GM10266 (cell line): ENCODE measurements at regions not wholly inside any gene's neighbourhood (a gene's known extent, or its start where the extent isn't known, plus 50 kb on each side); places are given as distances from the start of the nearest gene placed in this dataset.
"Not testable (repeated sequence)": the region's sequence is repeated elsewhere in the genome, so short reads cannot be mapped to it uniquely, and the experiment has no call there.

ENCODE experiments used
- DNase-seq: peaks from one replicate; pipeline ENCODE4 v3.0.0; 2012; ENCODE audit errors: extremely low spot score
- TF ChIP-seq, protein P1 (sequence below): IDR thresholded peaks from 2 replicates; pipeline ENCODE4 v1.5.1; 2012; ENCODE audit warnings: mild to moderate bottlenecking, low read depth; ENCODE audit not compliant: control insufficient read depth, insufficient read depth; ENCODE audit errors: missing control alignments

DNA sequence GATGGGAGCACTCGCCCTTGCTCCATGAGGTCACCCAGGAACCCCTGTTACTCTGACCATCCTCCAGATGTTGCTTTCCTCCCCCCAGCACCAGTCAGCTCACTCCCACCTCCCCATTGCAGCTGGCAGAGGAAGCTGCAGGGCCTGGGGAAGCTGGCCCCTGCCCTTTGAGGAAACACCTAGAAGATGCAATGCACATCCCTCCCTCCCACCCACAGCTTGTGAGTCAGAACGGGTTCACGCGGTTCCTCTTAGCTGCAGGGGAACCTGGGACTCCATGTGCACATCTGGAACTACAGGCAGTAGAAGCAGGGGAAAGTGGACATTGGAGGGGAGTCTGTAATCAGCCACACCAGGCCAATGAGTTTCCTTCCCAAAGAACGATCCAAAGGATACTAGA is 96.9 kb downstream of the KATNIP start:
- TF ChIP-seq, protein P1, sequence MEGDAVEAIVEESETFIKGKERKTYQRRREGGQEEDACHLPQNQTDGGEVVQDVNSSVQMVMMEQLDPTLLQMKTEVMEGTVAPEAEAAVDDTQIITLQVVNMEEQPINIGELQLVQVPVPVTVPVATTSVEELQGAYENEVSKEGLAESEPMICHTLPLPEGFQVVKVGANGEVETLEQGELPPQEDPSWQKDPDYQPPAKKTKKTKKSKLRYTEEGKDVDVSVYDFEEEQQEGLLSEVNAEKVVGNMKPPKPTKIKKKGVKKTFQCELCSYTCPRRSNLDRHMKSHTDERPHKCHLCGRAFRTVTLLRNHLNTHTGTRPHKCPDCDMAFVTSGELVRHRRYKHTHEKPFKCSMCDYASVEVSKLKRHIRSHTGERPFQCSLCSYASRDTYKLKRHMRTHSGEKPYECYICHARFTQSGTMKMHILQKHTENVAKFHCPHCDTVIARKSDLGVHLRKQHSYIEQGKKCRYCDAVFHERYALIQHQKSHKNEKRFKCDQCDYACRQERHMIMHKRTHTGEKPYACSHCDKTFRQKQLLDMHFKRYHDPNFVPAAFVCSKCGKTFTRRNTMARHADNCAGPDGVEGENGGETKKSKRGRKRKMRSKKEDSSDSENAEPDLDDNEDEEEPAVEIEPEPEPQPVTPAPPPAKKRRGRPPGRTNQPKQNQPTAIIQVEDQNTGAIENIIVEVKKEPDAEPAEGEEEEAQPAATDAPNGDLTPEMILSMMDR = no peak
- no peak for DNase-seq

DNA sequence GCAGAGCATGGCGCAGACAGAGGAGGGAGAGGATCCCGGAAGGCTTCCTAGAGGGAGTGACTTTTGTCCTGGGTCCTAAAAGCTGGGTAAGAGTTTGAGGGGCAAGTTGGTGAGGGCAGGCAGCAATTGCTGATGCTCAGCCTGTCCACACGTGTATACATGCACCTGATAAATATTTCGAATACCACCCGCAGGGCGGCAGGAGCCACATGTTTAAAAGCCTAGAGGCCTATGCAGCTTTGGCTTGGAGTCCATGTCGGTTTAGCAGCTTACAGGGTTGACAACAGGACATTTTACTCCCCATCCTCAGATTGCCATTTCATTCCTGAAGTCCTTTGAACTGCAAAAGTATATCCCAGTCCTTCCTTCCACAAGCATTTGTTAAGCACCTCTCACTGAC is 99.1 kb downstream of the KATNIP start:
- DNase-seq = no peak
- TF ChIP-seq, protein P1 = no peak

DNA sequence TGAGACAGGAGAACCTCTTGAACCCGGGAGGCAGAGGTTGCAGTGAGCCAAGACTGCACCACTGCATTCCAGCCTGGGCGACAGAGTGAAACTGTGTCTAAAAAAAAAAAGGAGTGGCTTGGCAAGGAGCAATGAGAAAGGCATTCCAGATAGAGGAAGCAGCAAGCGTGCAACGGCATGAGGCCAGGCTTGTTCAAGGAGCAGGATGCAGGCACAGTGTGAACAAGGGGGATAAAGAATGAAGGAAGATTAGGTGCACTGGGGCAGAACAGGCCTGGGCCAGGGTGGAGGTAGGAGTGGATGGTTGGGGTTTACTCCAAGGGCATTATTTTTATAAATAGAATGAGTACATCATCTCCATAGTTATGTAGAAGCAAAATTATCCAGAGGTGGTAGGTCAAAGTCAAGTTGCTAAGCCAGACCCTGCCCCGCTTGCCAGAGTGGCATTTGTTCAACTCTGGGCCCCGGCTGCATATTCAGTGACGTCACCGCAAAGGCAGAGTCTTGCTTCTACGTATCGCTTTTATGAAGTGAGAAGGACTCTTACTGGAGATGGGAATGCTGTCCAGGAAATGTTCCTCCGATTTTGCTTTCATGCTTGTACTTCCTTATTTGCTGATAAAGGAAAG is 100.2 kb downstream of the KATNIP start:
- DNase-seq = no peak
- TF ChIP-seq, protein P1 = no peak

DNA sequence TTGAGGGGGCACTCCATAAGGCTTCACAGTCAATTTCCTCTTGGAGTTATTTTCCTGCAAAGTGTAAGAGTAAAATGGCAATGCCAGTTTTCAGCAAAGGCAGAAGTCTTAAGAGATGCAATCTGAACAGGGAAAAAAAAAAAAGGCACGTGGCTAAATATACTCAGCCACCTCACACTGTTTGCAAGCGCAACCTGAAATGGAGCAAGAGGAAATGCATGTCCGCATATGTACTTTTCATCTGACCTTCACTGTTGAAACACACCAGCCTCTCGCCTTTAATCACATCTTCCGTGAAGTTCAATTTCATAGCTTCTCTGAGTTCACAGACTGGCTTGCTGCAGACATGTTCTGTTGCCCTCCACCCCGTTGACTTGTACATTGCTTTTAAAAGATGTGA is 101.4 kb downstream of the KATNIP start:
- DNase-seq = no peak
- TF ChIP-seq, protein P1 = no peak

DNA sequence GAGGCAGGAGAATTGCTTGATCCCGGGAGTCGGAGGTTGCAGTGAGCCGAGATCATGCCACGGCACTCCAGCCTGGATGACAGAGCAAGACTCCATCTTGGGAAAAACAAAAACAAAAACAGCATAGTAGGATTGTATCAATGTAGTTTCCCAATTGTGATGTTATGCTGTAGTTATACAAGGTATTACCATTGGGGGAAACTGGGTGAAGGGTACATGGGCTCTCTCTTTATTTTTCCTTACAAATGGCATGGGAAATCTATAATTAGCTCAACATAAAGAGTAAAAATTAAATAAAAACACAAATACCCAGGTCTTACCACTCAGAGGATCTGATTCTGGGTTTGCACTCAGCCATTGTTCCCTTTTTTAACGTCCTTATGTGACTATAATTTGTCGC is 107.9 kb downstream of the KATNIP start:
- DNase-seq = no peak
- TF ChIP-seq, protein P1 = no peak

DNA sequence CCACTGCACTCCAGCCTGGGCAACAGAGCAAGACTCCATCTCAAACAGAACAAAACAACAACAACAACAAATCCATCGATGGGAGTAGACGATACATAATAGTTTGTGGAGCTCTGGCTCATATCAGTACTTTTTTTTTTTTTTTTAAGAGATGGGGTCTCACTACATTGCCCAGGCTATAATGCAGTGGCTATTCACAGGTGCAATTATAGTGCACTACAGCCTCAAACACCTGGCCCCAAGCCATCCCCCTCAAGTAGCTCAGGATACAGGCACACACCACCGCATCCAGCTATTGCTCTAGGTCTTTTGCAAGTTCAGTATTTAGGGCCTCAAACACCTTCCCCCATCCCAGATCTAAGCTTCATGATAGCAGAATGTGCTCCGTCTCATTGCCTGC is 110.6 kb downstream of the KATNIP start:
- no peak for DNase-seq
- TF ChIP-seq, protein P1 = no peak

DNA sequence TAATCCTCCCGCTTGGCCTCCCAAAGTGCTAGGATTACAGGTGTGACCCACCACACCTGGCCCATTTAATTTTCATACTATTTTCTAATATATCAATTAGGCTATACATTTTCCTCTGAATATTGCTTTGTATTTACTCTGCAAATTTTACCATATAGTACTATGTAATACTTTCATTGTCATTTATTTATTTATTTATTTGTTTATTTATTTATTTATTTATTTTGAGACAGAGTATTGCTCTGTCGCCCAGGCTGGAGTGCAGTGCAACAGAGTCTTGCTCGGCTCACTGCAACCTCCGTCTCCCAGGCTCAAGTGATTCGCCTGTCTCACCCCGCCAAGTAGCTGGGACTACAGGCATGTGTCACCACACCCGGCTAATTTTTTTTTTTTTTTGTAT is 113.3 kb downstream of the KATNIP start:
- not testable (repeated sequence) for DNase-seq

DNA sequence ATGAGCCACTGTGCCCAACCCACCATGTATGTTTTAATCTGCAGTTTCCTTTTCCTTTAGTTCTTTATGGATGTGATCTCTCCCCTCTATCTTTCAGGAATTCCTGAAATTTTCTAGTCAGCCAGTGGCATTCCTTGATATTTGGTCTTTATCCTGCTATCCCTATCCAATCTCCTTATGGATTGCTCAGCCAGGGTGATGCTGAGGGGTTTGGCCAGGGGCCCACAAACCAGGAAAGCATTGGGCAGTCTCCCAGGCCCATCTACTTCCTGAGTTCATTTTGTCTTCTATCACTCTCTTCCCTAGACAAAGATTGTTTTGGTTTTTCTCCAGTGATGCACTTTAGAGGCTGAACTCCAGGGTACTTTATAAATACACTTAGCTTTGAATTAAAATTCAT is 115.9 kb downstream of the KATNIP start:
- TF ChIP-seq, protein P1 = no peak
- no peak for DNase-seq
